H4 (cell line): ENCODE measurements at regions not wholly inside any gene's neighbourhood (a gene's known extent, or its start where the extent isn't known, plus 50 kb on each side); places are given as distances from the start of the nearest gene placed in this dataset.
"Not testable (repeated sequence)": the region's sequence is repeated elsewhere in the genome, so short reads cannot be mapped to it uniquely, and the experiment has no call there.

Experiments used
- DNase-seq: peaks from one replicate; pipeline ENCODE4 v3.0.0-alpha.2; 2015; ENCODE audit warnings: low spot score

GRCh38 chr5:152689250-152689711 is 284.2 kb upstream of the NMUR2 start:
- DNase-seq, result peak; percentile 31

GRCh38 chr5:152694231-152694630 is 289.2 kb upstream of the NMUR2 start:
- no peak for DNase-seq

GRCh38 chr5:152701305-152701949 is 296.3 kb upstream of the NMUR2 start:
- no peak for DNase-seq

- no peak for DNase-seq
Observed at GRCh38 chr5:152704286-152704685, 299.2 kb upstream of the NMUR2 start.

- DNase-seq, result no peak
Observed at GRCh38 chr5:152711801-152712388, 306.8 kb upstream of the NMUR2 start.

GRCh38 chr5:152717393-152717792 is 312.3 kb upstream of the NMUR2 start:
- no peak for DNase-seq

- DNase-seq, result no peak
Observed at GRCh38 chr5:152723482-152723881, 318.4 kb upstream of the NMUR2 start.

GRCh38 chr5:152730176-152730575 is 325.1 kb upstream of the NMUR2 start:
- no peak for DNase-seq

GRCh38 chr5:152736906-152737305 is 331.8 kb upstream of the NMUR2 start:
- DNase-seq, result no peak

GRCh38 chr5:152739916-152740315 is 334.8 kb upstream of the NMUR2 start:
- DNase-seq, result no peak

GRCh38 chr5:152741126-152741525 is 336.0 kb upstream of the NMUR2 start:
- not testable (repeated sequence) for DNase-seq

- not testable (repeated sequence) for DNase-seq
Observed at GRCh38 chr5:152787709-152788217, 382.7 kb upstream of the NMUR2 start.

- no peak for DNase-seq
Observed at GRCh38 chr5:152801886-152802285, 396.8 kb upstream of the NMUR2 start.

GRCh38 chr5:152804179-152804578 is 399.1 kb upstream of the NMUR2 start:
- DNase-seq, result no peak

- peak; percentile 8 for DNase-seq
Observed at GRCh38 chr5:152811988-152812387, 406.9 kb upstream of the NMUR2 start.

- DNase-seq, result no peak
Observed at GRCh38 chr5:152813526-152813925, 408.4 kb upstream of the NMUR2 start.

GRCh38 chr5:152819891-152820290 is 414.8 kb upstream of the NMUR2 start:
- no peak for DNase-seq

- DNase-seq, result no peak
Observed at GRCh38 chr5:152824316-152824715, 419.2 kb upstream of the NMUR2 start.

GRCh38 chr5:152838241-152838786 is 433.2 kb upstream of the NMUR2 start:
- DNase-seq, result no peak

- DNase-seq, result no peak
Observed at GRCh38 chr5:152844713-152845112, 439.6 kb upstream of the NMUR2 start.

GRCh38 chr5:152853361-152853760 is 448.3 kb upstream of the NMUR2 start:
- no peak for DNase-seq

- no peak for DNase-seq
Observed at GRCh38 chr5:152855441-152855840, 450.4 kb upstream of the NMUR2 start.

GRCh38 chr5:152861231-152861630 is 456.2 kb upstream of the NMUR2 start:
- no peak for DNase-seq
